ENCODE measurements at regions not wholly inside any gene's neighbourhood (a gene's known extent, or its start where the extent isn't known, plus 50 kb on each side); places are given as distances from the start of the nearest gene placed in this dataset.

- no peak for TF ChIP-seq CTCF (IDR thresholded peaks at IDR 0.05)
- Histone ChIP-seq H3K4me3 (no peak overlapping the region), H3K36me3 (ENCODE audit: low read depth) (no peaks in the 10 kb centered on the region), H3K9me3 (no peaks in the 10 kb centered on the region), H3K4me1 (ENCODE audit: low read depth) (no peaks in the 10 kb centered on the region)
- no peak for DNase-seq
- ATAC-seq: no peak
- intact Hi-C loops (cut with DNase I, micrococcal nuclease): no loop called here
Observed at GRCh38 chr20:48146877-48147276, 361.6 kb upstream of the SULF2 start.

- Histone ChIP-seq H3K9me3 (peaks cover 4% of the 10 kb centered on the region), H3K36me3 (ENCODE audit: low read depth) (no peaks in the 10 kb centered on the region), H3K4me3 (no peak overlapping the region), H3K4me1 (ENCODE audit: low read depth) (no peaks in the 10 kb centered on the region)
- ATAC-seq (no peak), DNase-seq (no peak)
- TF ChIP-seq CTCF (IDR thresholded peaks at IDR 0.05): no peak
- intact Hi-C loops (cut with DNase I, micrococcal nuclease): no loop called here
Observed at GRCh38 chr20:48146308-48146707, 361.0 kb upstream of the SULF2 start.

- Histone ChIP-seq H3K4me1 (ENCODE audit: low read depth) (no peaks in the 10 kb centered on the region), H3K36me3 (ENCODE audit: low read depth) (no peaks in the 10 kb centered on the region), H3K4me3 (no peak overlapping the region), H3K9me3 (peaks cover 5% of the 10 kb centered on the region)
- DNase-seq: no peak
- TF ChIP-seq CTCF (IDR thresholded peaks at IDR 0.05): no peak
- ATAC-seq: no peak
- intact Hi-C loops (cut with DNase I, micrococcal nuclease): no loop called here
Observed at GRCh38 chr20:48143435-48144081, 358.3 kb upstream of the SULF2 start.

GRCh38 chr20:48142516-48142773 is 357.2 kb upstream of the SULF2 start:
- intact Hi-C loops (cut with DNase I, micrococcal nuclease): no loop called here
- no peak for TF ChIP-seq CTCF (IDR thresholded peaks at IDR 0.05)
- ATAC-seq: no peak
- Histone ChIP-seq H3K4me3 (no peak overlapping the region), H3K9me3 (peaks cover 5% of the 10 kb centered on the region), H3K36me3 (ENCODE audit: low read depth) (no peaks in the 10 kb centered on the region), H3K4me1 (ENCODE audit: low read depth) (no peaks in the 10 kb centered on the region)
- no peak for DNase-seq

GRCh38 chr20:48141660-48142515 is 356.6 kb upstream of the SULF2 start:
- no peaks in the 10 kb centered on the region for H3K4me1 ChIP-seq (ENCODE audit: low read depth)
- DNase-seq: no peak
- ATAC-seq: no peak
- H3K36me3 ChIP-seq (ENCODE audit: low read depth): no peaks in the 10 kb centered on the region
- no peak overlapping the region for H3K4me3 ChIP-seq
- no peak for TF ChIP-seq CTCF (IDR thresholded peaks at IDR 0.05)
- intact Hi-C loops (cut with DNase I, micrococcal nuclease): no loop called here
- H3K9me3 ChIP-seq: peaks cover 5% of the 10 kb centered on the region
